ENCODE measurements at regions not wholly inside any gene's neighbourhood (a gene's known extent, or its start where the extent isn't known, plus 50 kb on each side); places are given as distances from the start of the nearest gene placed in this dataset.
A peak's percentile ranks its signal among the peaks of the same experiment; 100 is the strongest.

DNA sequence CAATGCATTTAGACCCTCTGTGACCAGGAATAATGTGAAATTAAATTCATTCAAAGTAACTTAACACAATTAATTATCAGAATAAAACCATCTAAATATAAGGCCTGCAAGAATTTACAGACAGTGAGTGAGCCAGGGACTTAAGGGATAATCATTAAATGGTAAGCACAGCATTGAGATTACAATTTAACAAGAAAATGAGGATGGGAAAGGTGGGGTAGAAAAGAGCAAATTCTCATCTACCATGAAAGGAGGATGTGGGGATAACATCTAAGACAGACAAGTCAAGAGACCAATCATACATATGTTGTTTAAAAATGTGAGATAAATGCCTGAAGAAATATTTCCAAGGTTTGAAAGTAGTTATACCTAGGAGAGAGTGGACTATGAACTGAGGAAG, 259.3 kb upstream of the NT5C1B start:
- no peaks in the 10 kb centered on the region for H3K36me3 ChIP-seq
- TF ChIP-seq CTCF (IDR thresholded peaks at IDR 0.05) = no peak
- ATAC-seq = no peak
- H3K9me3 ChIP-seq = no peaks in the 10 kb centered on the region
- DNase-seq = no peak
- H3K27me3 ChIP-seq = no peaks in the 10 kb centered on the region
- H3K27ac ChIP-seq = no peak overlapping the region
- H3K4me1 ChIP-seq = peaks cover 0 to 11% (median 0%) of the 10 kb centered on the region in 9 donors
- no peak overlapping the region for H3K4me3 ChIP-seq
- intact Hi-C loops (cut with DNase I) = no loop called here

- H3K27me3 ChIP-seq = no peaks in the 10 kb centered on the region
- H3K27ac ChIP-seq = no peak overlapping the region
- 62 to 74% methylated on average over 2 of the region's 2 CpGs for WGBS, 2 donors
- H3K4me1 ChIP-seq = peaks cover 0 to 16% (median 0%) of the 10 kb centered on the region in 9 donors
- TF ChIP-seq CTCF (IDR thresholded peaks at IDR 0.05) = no peak
- H3K36me3 ChIP-seq = no peaks in the 10 kb centered on the region
- H3K9me3 ChIP-seq = no peaks in the 10 kb centered on the region
- peak in 3 of 8 donors; percentile 43 to 78 (median 67) for ATAC-seq
- no peak overlapping the region for H3K4me3 ChIP-seq
- DNase-seq = no peak
- intact Hi-C loops (cut with DNase I) = no loop called here
Observed at GRCh38 chr2:18845854-18846445, 256.6 kb upstream of the NT5C1B start.

- ATAC-seq = peak in 3 of 8 donors; percentile 35 to 49 (median 38)
- Histone ChIP-seq H3K27ac (no peak overlapping the region), H3K36me3 (no peaks in the 10 kb centered on the region), H3K27me3 (no peaks in the 10 kb centered on the region), H3K4me1 (peaks cover 0 to 16% (median 0%) of the 10 kb centered on the region in 9 donors), H3K9me3 (no peaks in the 10 kb centered on the region), H3K4me3 (no peak overlapping the region)
- TF ChIP-seq CTCF (IDR thresholded peaks at IDR 0.05) = no peak
- DNase-seq = no peak
- intact Hi-C loops (cut with DNase I) = no loop called here
- WGBS, 2 donors = 40 to 48% methylated on average over 5 of the region's 5 CpGs
Observed at GRCh38 chr2:18842836-18843235, 253.5 kb upstream of the NT5C1B start.

DNA sequence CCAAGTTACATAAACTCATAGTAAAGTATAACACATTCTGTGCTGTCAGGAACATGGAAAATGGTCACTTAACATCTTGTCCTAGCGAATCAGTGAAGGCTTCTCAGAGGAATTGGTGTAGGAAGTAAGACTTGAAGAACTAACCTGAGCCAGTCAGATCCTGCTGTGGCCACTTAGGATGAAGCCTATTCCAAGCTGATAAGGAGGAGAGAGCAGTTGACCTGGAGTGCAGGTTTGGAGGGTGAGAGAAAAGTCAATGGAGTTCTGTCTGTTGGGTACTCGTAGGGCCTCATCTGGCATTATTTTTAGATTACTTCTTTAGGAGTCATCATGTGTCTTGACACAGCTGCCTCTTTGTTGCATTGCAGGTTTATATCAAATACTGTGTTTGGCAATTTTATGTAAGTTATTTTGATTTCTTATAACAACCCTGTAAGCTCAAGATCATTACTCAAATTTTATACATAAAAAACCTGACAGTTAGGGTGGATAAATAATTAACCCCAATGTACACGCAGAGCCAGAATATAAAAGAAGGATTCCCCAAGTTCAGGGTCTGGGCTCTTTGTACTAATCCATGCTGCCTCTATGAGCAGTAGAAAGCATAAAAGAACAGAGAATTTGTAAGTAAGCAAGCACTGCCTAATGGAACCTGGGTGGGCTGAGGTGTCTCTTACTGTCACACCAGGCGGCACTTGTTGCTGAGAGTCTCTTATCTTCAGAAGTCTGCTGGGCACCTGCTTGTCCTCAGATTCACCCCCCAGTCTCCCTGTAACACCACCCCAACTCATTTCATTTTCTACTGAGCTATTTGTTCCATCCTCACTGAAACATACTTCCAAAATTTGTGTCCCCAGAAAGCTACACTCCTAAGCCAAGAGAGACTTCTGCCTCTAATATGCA, 252.1 kb upstream of the NT5C1B start:
- WGBS, 2 donors = 79 to 88% methylated on average over 4 of the region's 4 CpGs
- intact Hi-C loops (cut with DNase I) = no loop called here
- no peak for TF ChIP-seq CTCF (IDR thresholded peaks at IDR 0.05)
- ATAC-seq = no peak
- Histone ChIP-seq H3K4me1 (peaks cover 0 to 16% (median 0%) of the 10 kb centered on the region in 9 donors), H3K27me3 (no peaks in the 10 kb centered on the region), H3K4me3 (no peak overlapping the region), H3K27ac (no peak overlapping the region), H3K9me3 (no peaks in the 10 kb centered on the region), H3K36me3 (no peaks in the 10 kb centered on the region)
- DNase-seq = no peak

Measured in heart right ventricle (tissue), 16 donors.